HL-60/S4 treated with retinoic acid at 250 ng/mL for 4 days and 3 days (cell line): ENCODE measurements at regions not wholly inside any gene's neighbourhood (a gene's known extent, or its start where the extent isn't known, plus 50 kb on each side); places are given as distances from the start of the nearest gene placed in this dataset.
"Not testable (repeated sequence)": the region's sequence is repeated elsewhere in the genome, so short reads cannot be mapped to it uniquely, and the experiment has no call there.

Experiments used
- in situ Hi-C: fragments of 300-500 bp; cut with MboI; formaldehyde crosslinking; loops from 2 replicates; pipeline ENCODE4 v1.7.0; 2022; ENCODE audit warnings: low sequenced_read_pairs

DNA sequence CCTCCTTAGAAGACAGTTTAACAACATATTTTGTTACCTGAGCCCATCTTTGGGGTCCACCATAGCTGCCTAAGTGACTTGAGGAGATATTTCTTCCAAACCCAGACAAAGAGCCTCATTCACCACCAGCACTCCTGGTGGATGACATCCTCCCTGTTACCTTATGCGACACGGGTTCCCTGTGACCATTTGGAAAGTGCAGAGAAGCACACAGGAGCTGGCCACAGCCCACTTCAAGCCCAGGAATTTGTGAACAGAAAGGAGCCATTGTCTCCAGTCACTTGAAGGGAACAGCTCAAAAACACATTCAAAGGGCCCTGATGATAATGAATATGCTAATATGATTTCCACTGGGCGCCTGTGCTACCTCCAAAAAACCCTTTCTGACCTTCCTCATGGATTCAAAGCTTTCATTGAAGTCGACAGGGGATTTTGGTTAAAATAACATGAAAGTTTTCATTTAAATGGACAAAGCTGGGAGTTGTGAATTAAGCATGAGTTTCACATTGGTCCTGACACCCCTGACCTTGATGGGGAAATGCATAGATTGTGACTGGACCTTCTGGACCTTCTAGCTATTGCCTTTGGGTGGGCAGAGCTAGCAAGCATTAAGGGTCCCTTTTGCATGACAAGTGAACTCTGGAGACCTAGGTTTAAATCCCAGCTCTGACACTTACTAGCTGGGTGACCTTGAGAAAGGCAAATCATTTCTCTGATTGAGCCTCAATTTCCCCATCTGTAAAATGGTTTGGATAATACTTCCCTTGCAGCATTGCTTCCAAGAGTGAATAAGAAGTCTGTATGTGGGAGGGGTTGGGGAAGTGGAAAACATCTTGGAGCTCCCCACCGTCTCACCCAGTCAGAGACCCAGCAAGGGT is 83.3 kb upstream of the SIRPA start:
- in situ Hi-C loops, result no loop called here

DNA sequence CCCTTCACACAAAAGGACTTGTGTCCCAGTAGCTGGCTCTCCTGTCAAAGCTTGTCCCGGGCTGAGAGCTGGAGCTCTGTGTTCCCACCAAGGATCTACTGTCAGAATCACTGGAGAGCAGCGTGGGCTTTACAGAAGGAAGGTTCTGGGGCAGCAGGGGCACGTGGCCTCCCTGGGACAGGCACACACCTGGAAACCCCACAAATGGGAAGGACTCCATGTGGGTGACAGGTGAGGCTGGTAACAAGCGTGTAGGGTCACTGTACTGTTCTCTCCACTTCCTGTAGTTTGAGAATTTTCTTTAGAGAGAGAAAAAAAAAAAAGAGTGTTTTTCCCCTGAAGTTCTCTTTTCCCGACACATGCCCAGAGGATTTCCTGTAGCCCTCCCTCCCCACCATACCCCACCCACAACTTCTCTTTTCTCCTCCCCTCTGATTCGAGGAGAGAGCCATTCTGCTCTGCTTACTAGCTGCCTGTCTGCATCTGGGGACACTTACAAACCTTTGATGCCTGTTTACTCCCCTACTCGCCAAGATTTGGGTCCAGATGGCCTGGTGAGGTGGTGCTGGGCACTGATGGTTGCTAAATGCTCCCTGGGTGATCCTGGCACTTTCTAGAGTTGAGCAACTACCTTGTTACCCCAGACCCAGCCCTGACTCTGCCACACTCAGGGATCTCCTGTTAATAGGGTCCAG is 84.1 kb upstream of the SIRPA start:
- in situ Hi-C loops, result no loop called here

GRCh38 chr20:1810572-1810925 is 84.7 kb upstream of the SIRPA start:
- in situ Hi-C loops, result no loop called here

- in situ Hi-C loops, result no loop called here
Measured at GRCh38 chr20:1809611-1810510, 85.3 kb upstream of the SIRPA start.

- in situ Hi-C loops, result no loop called here
Measured at GRCh38 chr20:1809131-1809572, 86.1 kb upstream of the SIRPA start.

DNA sequence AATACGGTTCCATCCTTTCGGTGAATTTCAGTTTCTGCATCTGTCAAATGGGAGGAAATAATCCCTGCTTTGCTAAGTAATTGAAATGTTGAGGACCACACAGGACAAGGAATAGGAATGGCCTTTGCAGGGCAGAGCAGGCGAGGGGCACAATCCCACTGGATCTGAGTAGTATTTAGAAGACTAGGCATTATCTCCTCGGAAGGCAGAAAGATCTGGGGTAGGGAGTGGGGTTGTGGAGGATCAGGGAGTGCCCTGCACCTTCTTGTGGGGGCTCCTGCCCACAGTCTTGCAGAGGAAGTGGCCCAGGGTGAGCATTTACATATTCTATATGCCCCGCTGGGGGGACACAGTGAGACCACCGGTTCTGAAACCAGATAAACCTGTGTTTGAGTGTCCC is 87.1 kb upstream of the SIRPA start:
- in situ Hi-C loops, result no loop called here

DNA sequence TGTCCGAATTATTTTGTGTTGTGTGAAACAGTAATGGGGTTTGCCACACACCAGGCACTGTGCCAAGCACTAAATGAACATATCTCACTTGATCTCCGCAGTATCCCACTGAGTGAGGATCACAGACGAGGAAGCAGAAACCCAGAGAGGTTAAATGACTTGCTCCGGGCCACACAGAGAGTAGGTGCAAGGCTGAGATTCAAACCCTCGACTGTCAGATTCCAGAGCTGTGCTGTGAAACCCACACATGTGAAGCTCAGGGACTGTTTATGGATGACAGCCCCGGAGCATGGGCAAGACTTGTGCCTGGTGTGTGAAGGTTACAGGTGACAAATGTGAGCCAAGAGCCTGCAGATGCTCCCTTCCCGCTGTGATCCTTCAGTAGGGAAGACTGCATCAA is 87.8 kb upstream of the SIRPA start:
- in situ Hi-C loops, result no loop called here

DNA sequence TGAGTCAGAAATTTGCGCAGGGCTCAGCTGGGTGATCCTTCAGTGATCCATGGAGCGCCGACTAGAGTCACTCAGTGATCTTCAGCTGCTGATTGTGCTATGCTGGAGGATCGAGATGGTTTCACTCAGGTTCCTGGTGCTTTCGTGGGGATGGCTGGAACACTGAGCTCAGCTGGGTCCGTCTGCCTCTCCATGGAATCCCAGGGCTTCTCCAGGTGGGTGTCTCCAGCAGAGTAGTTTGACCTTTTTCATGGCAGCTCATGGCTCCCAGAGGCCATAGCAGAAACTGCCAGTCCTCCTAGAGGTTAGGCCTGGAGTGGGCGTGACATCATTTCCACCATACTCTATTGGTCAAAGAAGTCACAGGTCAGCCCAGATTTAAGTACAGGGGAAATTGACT is 88.8 kb upstream of the SIRPA start:
- in situ Hi-C loops, result no loop called here

- in situ Hi-C loops, result no loop called here
Measured at GRCh38 chr20:1805816-1806215, 89.4 kb upstream of the SIRPA start.

- in situ Hi-C loops, result no loop called here
Measured at GRCh38 chr20:1805161-1805581, 90.0 kb upstream of the SIRPA start.

- in situ Hi-C loops, result no loop called here
Measured at GRCh38 chr20:1804554-1804956, 90.7 kb upstream of the SIRPA start.

DNA sequence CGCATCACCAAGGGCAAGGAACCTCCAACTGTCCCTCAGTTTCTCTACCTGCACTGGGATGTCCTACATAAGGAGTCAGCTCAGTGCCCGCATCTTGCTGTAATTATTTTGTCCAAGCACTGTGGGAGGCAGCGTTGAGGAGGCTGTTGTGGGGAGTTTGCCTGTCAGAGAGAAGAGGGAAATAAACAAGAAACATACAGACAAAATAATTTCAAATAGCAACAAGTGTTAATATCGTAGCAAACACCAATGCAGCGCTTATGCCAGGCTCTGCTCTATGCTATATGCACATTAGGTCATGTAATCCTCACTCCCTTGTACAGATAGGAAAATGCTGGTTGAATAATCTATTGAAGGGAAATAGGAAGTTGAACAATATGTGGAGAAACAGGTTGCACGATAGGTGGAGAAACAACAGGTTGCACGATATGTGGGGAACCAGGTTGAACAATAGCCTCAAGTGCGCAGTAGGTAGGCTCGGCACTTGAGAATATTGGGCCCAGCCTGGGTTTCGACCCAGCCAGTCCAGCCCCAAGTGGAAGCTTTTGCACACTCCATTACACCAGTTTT is 91.2 kb upstream of the SIRPA start:
- in situ Hi-C loops, result no loop called here

GRCh38 chr20:1803061-1803931 is 91.9 kb upstream of the SIRPA start:
- in situ Hi-C loops, result no loop called here

GRCh38 chr20:1802385-1803060 is 92.7 kb upstream of the SIRPA start:
- in situ Hi-C loops, result no loop called here

DNA sequence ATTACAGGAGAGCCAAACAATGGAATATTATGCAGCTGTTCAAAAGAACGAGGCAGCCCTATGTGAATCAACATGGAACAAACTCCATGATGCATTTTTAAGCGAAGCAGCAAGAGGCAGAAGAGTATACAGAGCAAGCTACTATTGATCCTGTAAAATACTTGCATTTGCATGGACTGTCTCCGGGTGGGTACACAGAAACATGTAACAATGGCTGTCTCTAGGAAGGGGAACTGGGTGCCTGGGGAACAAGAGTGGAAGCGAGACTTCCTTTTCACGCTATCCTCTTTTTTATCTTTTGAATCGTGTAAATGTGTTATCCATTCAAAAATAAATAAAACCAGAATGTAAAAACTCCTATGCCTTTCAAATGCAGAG is 93.3 kb upstream of the SIRPA start:
- in situ Hi-C loops, result no loop called here

DNA sequence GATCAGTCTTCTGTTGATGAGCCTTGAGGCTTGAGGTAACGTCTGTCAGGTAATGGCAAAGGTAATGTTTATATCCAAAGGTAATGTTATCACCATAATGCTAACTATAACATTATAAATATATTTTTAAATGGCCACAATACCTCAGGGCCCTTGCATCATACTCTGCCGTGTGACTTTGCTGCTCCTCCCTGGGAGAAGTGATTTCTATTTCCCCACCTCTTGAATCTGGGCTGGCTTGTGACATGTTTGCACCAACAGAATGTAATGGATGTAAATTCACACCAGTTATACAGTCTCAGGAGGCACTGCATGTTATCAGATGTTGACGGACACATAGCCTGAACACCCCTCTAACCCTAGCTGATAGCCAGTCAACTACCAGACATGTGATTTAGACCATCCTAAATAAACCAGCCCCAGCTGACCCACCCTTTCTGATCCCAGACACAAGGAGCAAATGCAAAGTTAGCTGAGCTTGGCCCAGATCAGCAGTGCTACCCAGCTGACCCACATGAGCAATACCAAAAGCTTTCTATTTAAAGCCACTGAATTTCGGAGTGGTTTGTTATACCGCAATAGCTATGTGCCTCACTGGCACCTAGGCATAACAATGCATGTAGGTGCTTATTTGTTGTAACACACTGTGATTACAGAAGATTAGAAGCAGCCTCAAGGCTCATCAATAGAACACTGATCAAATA is 93.8 kb upstream of the SIRPA start:
- in situ Hi-C loops, result no loop called here

GRCh38 chr20:1800777-1801176 is 94.4 kb upstream of the SIRPA start:
- in situ Hi-C loops, result no loop called here

- in situ Hi-C loops, result no loop called here
Measured at GRCh38 chr20:1800180-1800579, 95.0 kb upstream of the SIRPA start.

DNA sequence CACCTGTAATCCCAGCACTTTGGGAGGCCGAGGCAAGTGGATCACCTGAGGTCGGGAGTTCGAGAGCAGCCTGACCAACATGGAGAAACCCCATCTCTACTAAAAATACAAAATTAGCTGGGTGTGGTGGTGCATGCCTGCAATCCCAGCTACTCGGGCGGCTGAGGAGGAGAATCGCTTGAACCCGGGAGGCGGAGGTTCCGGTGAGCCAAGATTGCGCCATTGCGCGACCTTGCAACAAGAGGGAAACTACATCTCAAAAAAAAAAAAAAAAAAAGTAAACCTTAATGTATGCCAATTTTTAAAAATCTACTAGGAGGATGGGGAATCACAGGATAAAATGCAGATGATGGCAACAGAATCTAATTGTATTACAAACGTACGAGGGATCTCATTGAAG is 95.5 kb upstream of the SIRPA start:
- in situ Hi-C loops, result not testable (repeated sequence)
